Muscle of leg (tissue), 3 donors: ENCODE measurements at regions not wholly inside any gene's neighbourhood (a gene's known extent, or its start where the extent isn't known, plus 50 kb on each side); places are given as distances from the start of the nearest gene placed in this dataset.

Experiments
- DNase-seq: peaks from one replicate; pipeline ENCODE4 v3.0.0; 2013
- H3K27ac ChIP-seq: one replicate; pipeline ENCODE4 v1.5.1; 2013; ENCODE audit warnings: mild to moderate bottlenecking, low read length, control low read depth
- H3K27me3 ChIP-seq: one replicate; pipeline ENCODE4 v1.6.1; 2013; ENCODE audit warnings: low read length; ENCODE audit not compliant: control insufficient read depth, insufficient read depth
- H3K36me3 ChIP-seq: one replicate; pipeline ENCODE4 v1.6.1; 2013; ENCODE audit warnings: low read length; ENCODE audit not compliant: control insufficient read depth, insufficient read depth
- H3K4me1 ChIP-seq: one replicate; pipeline ENCODE4 v1.6.1; 2013; ENCODE audit warnings: low read length; ENCODE audit not compliant: control insufficient read depth, insufficient read depth
- H3K4me3 ChIP-seq: one replicate; pipeline ENCODE4 v1.5.1; 2013; ENCODE audit warnings: low read length, control low read depth
- H3K9me3 ChIP-seq: replicated peaks from 2 replicates; pipeline ENCODE4 v1.6.1; 2013; ENCODE audit warnings: low read depth, low read length; ENCODE audit not compliant: control insufficient read depth
- WGBS: methylation state at CpG from one replicate; pipeline ENCODE4 v1.1.5; 2013; ENCODE audit warnings: missing lambda C conversion rate; ENCODE audit not compliant: insufficient coverage; 5-methylcytosine and 5-hydroxymethylcytosine counted together

DNA sequence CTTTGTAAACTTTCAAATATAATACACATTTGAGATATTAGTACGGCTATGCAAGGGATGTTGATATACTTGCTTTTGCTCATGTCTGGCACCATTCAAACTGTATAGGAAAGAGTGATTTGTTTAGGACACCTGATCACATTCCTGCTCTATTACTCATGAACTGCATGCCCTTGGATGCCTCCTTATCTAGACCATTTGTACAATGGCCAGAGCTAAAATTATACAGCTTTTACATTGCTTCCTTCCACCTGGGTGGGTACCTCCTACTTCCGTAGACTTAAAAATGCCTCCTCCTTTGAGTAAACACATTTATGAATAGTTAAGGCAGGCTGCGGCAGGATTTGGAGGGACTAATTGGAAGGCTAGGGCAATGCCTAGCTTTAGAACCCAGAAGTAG lies 85.4 kb upstream of the PBX1 start:
- no peak overlapping the region for H3K4me3 ChIP-seq
- H3K27ac ChIP-seq: no peak overlapping the region
- no peaks in the 10 kb centered on the region for H3K4me1 ChIP-seq
- H3K9me3 ChIP-seq: no peaks in the 10 kb centered on the region
- no peak for DNase-seq
- H3K36me3 ChIP-seq: no peaks in the 10 kb centered on the region
- no peaks in the 10 kb centered on the region for H3K27me3 ChIP-seq
- no CpG with 5 or more reads among the region's 3 CpGs for WGBS

DNA sequence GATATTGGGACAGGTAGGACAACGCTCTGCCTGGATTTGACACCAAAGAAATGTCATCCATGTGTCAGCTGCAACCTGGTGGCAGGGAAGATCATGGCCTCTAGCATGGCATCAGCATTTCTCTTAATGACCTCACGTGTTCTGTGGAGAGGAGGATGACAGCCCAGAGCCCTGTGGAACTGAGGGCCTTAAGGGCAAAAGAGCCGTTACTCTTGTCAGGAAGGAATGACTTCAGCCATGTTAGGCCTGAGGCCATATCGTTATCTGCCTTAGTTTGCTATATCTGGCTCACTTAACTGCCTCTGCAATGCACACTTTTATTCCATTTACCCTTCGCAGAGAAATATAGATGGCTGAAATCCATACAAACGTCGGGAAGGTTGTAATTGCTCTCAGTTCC lies 83.2 kb upstream of the PBX1 start:
- WGBS: 79% methylated on average over 2 of the region's 7 CpGs
- Histone ChIP-seq H3K4me3 (no peak overlapping the region), H3K9me3 (no peaks in the 10 kb centered on the region), H3K4me1 (no peaks in the 10 kb centered on the region), H3K27ac (no peak overlapping the region), H3K36me3 (no peaks in the 10 kb centered on the region), H3K27me3 (no peaks in the 10 kb centered on the region)
- DNase-seq: no peak

DNA sequence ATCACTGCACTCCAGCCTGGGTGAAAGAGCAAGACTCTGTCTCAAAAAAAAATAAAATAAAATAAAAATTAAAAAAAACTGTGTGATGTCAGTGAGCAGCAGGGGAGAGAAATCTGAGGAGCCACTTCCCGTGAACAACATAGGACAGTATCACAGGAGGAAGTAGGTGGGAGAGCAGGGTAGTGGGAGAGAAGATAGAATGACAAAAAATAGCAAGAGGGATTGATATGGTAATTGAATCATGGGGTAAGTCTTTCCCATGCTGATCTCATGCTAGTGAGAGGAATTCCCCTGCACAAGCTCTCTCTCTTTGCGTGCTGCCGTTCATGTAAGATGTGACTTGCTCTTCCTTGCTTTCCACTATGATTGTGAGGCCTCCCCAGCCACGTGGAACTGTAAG lies 81.6 kb upstream of the PBX1 start:
- Histone ChIP-seq H3K9me3 (no peaks in the 10 kb centered on the region), H3K4me3 (no peak overlapping the region), H3K27me3 (no peaks in the 10 kb centered on the region), H3K4me1 (no peaks in the 10 kb centered on the region), H3K36me3 (no peaks in the 10 kb centered on the region), H3K27ac (no peak overlapping the region)
- WGBS: 60% methylated on average over 1 of the region's 4 CpGs
- DNase-seq: no peak

GRCh38 chr1:164479242-164479641 lies 79.7 kb upstream of the PBX1 start:
- no peaks in the 10 kb centered on the region for H3K27me3 ChIP-seq
- no peaks in the 10 kb centered on the region for H3K4me1 ChIP-seq
- H3K36me3 ChIP-seq: no peaks in the 10 kb centered on the region
- H3K27ac ChIP-seq: no peak overlapping the region
- no CpG with 5 or more reads among the region's 1 CpG for WGBS
- H3K4me3 ChIP-seq: no peak overlapping the region
- no peak for DNase-seq
- no peaks in the 10 kb centered on the region for H3K9me3 ChIP-seq

- no CpG with 5 or more reads among the region's 1 CpG for WGBS
- Histone ChIP-seq H3K36me3 (no peaks in the 10 kb centered on the region), H3K27me3 (no peaks in the 10 kb centered on the region), H3K9me3 (no peaks in the 10 kb centered on the region), H3K27ac (no peak overlapping the region), H3K4me3 (no peak overlapping the region), H3K4me1 (no peaks in the 10 kb centered on the region)
- no peak for DNase-seq
These were observed 78.6 kb upstream of the PBX1 start for GRCh38 chr1:164480285-164480907.

GRCh38 chr1:164495905-164496304 lies 63.1 kb upstream of the PBX1 start:
- 64% methylated on average over 2 of the region's 3 CpGs for WGBS
- Histone ChIP-seq H3K4me3 (no peak overlapping the region), H3K27ac (no peak overlapping the region), H3K4me1 (no peaks in the 10 kb centered on the region), H3K36me3 (no peaks in the 10 kb centered on the region), H3K27me3 (no peaks in the 10 kb centered on the region), H3K9me3 (no peaks in the 10 kb centered on the region)
- DNase-seq: peak; percentile 16

- no peaks in the 10 kb centered on the region for H3K4me1 ChIP-seq
- DNase-seq: no peak
- H3K27me3 ChIP-seq: no peaks in the 10 kb centered on the region
- no peaks in the 10 kb centered on the region for H3K36me3 ChIP-seq
- no peak overlapping the region for H3K4me3 ChIP-seq
- no peak overlapping the region for H3K27ac ChIP-seq
- WGBS: no CpG with 5 or more reads among the region's 2 CpGs
- H3K9me3 ChIP-seq: no peaks in the 10 kb centered on the region
These were observed 60.2 kb upstream of the PBX1 start for GRCh38 chr1:164498792-164499191.

DNA sequence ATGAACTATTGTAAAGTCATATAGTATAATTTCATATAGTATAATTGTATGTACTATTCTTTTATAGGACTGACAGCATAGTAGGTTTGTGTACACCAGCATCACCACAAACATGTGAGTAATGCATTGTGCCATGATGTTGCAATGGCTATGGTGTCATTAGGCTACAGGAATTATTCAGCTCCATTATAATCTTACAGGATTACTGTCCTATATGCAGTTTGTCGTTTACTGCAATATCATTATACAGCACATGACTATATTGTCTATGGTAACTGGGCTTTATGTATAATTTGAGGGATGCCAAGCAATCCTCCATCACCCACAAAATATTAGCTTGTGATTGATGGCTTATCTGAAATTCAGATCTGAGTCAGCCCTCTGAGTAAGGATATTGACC lies 54.2 kb upstream of the PBX1 start:
- DNase-seq: no peak

More for the DNA sequence above, 54.2 kb upstream of the PBX1 start:
- Histone ChIP-seq H3K4me1 (no peaks in the 10 kb centered on the region), H3K4me3 (no peak overlapping the region), H3K36me3 (no peaks in the 10 kb centered on the region), H3K9me3 (no peaks in the 10 kb centered on the region), H3K27me3 (no peaks in the 10 kb centered on the region), H3K27ac (no peak overlapping the region)
- no CpG with 5 or more reads among the region's 1 CpG for WGBS
